ENCODE measurements at regions not wholly inside any gene's neighbourhood (a gene's known extent, or its start where the extent isn't known, plus 50 kb on each side); places are given as distances from the start of the nearest gene placed in this dataset.
"Not testable (repeated sequence)": the region's sequence is repeated elsewhere in the genome, so short reads cannot be mapped to it uniquely, and the experiment has no call there.

GRCh38 chr7:12493863-12494686 is 76.4 kb upstream of the SCIN start:
- intact Hi-C loops (cut with DNase I; ENCODE audit: low total_unique reads) = no loop called here
- H3K27me3 ChIP-seq = peaks cover 0 to 3% of the 10 kb centered on the region in 2 donors
- H3K36me3 ChIP-seq = no peaks in the 10 kb centered on the region
- H3K9me3 ChIP-seq = no peaks in the 10 kb centered on the region
- TF ChIP-seq POLR2AphosphoS5 (IDR thresholded peaks at IDR 0.05) = no peak
- no peak for TF ChIP-seq POLR2A (IDR thresholded peaks at IDR 0.05)
- no peak for TF ChIP-seq CTCF (IDR thresholded peaks at IDR 0.05)
- no peak overlapping the region for H3K27ac ChIP-seq
- H3K4me3 ChIP-seq = no peak overlapping the region
- H3K4me1 ChIP-seq = no peaks in the 10 kb centered on the region
- no peak for DNase-seq (ENCODE audit: low spot score in 2 of 2)

DNA sequence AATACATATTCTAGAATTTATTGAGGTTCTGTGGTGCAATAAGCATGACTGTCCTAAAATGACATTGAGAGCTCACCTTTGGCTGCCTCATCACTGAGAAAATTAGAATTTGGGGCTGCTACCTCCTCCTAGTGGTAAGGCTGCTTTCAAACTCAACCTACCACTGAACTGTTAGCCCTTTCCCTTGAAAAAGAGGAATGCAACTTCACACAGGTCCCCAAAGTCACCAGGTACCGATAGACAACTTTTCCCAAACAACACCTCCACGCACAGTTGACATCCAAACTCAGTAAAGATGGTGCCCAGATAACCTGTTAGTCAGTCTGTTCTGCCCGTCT is 75.9 kb upstream of the SCIN start:
- Histone ChIP-seq H3K9me3 (no peaks in the 10 kb centered on the region), H3K4me3 (no peak overlapping the region)
- intact Hi-C loops (cut with DNase I; ENCODE audit: low total_unique reads) = no loop called here

GRCh38 chr7:12496901-12497674 is 73.4 kb upstream of the SCIN start:
- H3K27ac ChIP-seq; H3K27me3 ChIP-seq; intact Hi-C loops (cut with DNase I; ENCODE audit: low total_unique reads); H3K36me3 ChIP-seq; H3K9me3 ChIP-seq; DNase-seq (ENCODE audit: low spot score in 2 of 2); H3K4me1 ChIP-seq: not testable (repeated sequence)
- peak overlapping the region in 1 of 3 donors; percentile 55 for H3K4me3 ChIP-seq
- peak in 2 of 3 donors; percentile 21 to 22 for TF ChIP-seq CTCF (IDR thresholded peaks at IDR 0.05)

More for the DNA sequence above, 75.9 kb upstream of the SCIN start:
- TF ChIP-seq CTCF (IDR thresholded peaks at IDR 0.05) (no peak), POLR2A (IDR thresholded peaks at IDR 0.05) (no peak), POLR2AphosphoS5 (IDR thresholded peaks at IDR 0.05) (no peak)
- no peak overlapping the region for H3K27ac ChIP-seq
- H3K27me3 ChIP-seq = peaks cover 0 to 3% of the 10 kb centered on the region in 2 donors
- no peak for DNase-seq (ENCODE audit: low spot score in 2 of 2)
- no peaks in the 10 kb centered on the region for H3K36me3 ChIP-seq
- no peaks in the 10 kb centered on the region for H3K4me1 ChIP-seq

DNA sequence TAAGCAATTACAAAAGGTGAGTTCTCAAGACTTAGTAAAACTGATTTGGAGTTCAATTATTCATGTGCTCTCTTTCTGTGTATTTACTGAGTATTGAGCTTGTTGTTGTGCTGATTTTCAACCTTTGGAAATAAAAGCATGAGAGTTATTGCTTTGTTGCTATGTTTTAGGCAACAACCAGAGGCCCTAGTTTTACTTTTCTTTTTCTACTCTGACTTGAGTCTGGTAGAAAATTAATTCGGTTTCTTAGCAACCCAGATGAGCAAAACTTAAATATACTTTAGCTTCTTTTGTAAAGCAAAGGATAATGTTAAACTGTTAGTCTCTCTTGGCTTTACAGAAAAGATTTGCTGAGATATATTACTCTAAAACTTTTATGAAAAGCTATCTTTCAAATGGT is 66.4 kb upstream of the SCIN start:
- TF ChIP-seq CTCF (IDR thresholded peaks at IDR 0.05) (no peak), POLR2AphosphoS5 (IDR thresholded peaks at IDR 0.05) (no peak), POLR2A (IDR thresholded peaks at IDR 0.05) (no peak)
- H3K9me3 ChIP-seq = no peaks in the 10 kb centered on the region
- no peak overlapping the region for H3K4me3 ChIP-seq

DNA sequence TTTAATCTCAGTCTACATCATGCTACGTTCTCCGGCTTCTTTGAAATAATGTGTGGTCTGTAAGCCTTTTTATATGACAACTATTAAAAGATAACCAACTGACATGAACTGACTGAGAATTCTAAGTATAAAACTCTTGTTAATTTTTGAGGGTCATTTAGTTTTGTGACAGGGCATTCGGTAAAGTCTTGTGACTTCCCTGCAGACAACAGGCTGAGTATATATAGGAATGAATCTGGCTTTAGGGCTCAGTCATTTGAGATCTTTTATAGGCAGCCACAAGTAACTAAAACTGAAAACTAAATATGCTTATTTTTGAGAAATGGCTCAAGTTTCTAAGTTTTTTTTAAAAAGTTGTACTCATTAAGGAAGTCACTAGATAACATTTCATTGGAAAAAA is 62.5 kb upstream of the SCIN start:
- Histone ChIP-seq H3K4me3 (no peak overlapping the region), H3K4me1 (no peaks in the 10 kb centered on the region), H3K9me3 (no peaks in the 10 kb centered on the region), H3K36me3 (no peaks in the 10 kb centered on the region), H3K27ac (no peak overlapping the region), H3K27me3 (no peaks in the 10 kb centered on the region)
- TF ChIP-seq CTCF (IDR thresholded peaks at IDR 0.05) (no peak), POLR2A (IDR thresholded peaks at IDR 0.05) (no peak), POLR2AphosphoS5 (IDR thresholded peaks at IDR 0.05) (no peak)
- no peak for DNase-seq (ENCODE audit: low spot score in 2 of 2)
- intact Hi-C loops (cut with DNase I; ENCODE audit: low total_unique reads) = no loop called here

More for the DNA sequence above, 66.4 kb upstream of the SCIN start:
- Histone ChIP-seq H3K27me3 (no peaks in the 10 kb centered on the region), H3K36me3 (no peaks in the 10 kb centered on the region), H3K4me1 (no peaks in the 10 kb centered on the region), H3K27ac (no peak overlapping the region)
- intact Hi-C loops (cut with DNase I; ENCODE audit: low total_unique reads) = no loop called here
- DNase-seq (ENCODE audit: low spot score in 2 of 2) = no peak
